ENCODE measurements at regions not wholly inside any gene's neighbourhood (a gene's known extent, or its start where the extent isn't known, plus 50 kb on each side); places are given as distances from the start of the nearest gene placed in this dataset.

DNA sequence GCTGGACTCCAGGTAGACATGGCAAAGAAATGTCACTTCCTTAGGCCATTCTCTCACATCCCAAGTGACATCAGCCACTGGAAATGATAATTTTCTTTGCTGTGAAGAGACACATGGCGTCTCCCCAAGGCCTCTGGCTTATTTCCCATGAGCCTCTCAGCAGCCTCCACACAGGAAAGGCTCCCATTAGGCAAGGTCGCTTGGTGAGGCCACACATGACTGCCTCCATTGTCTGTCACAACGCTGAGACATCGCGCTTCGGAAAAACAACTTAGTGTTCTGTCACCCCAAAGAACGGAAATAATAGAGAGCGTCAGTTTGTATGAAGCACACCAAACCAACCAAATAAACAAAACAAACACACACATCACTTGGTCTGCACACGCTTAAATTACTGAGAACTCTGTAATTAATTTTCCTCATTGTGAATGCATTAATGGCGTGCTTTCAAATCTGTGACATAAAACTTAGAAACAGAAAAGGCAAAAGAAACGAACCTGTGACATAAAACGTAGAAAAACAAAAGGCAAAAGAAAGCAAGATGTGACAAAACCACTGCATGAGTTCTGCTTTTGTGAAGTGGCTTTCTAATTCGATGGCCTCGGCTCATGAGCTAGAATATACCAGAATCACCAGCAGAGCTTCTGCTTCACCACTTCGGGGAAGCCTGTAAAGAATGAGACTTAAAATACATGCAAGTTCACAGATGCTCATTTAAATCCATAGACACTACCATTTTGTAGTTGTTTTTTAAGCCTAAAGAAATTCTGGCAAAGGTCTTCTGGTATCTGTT, 404.2 kb upstream of the SGCG start:
- no peaks in the 10 kb centered on the region for H3K36me3 ChIP-seq (ENCODE audit: control insufficient read depth in 2 of 2, insufficient read depth in 1 of 2, low read length in 2 of 2)
- H3K4me1 ChIP-seq (ENCODE audit: control insufficient read depth, insufficient read depth, low read length), result no peaks in the 10 kb centered on the region
- CTCF ChIA-PET, result interaction anchor here (0.7 kb wide), 1 partner anchor 227 kb away, joined by 3 read pairs; no protein-coding TSS in a partner anchor
- no peaks in the 10 kb centered on the region for H3K9me3 ChIP-seq (ENCODE audit: control insufficient read depth, insufficient read depth, low read depth, low read length)
- POLR2A ChIA-PET, result no interaction called here
- no peak overlapping the region for H3K27ac ChIP-seq (ENCODE audit: extremely low read depth, low read depth, low read length)
- TF ChIP-seq TCF7L2 (IDR thresholded peaks at IDR 0.05; ENCODE audit: borderline replicate concordance, low read depth, low read length) (no peak), ZNF585B (tag by site-specific recombination; IDR thresholded peaks at IDR 0.05) (no peak), ZNF510 (tag by site-specific recombination; IDR thresholded peaks at IDR 0.05; ENCODE audit: insufficient replicate concordance) (no peak), ZNF433 (tag by site-specific recombination; IDR thresholded peaks at IDR 0.05; ENCODE audit: low read depth) (no peak), ZNF214 (tag by site-specific recombination; IDR thresholded peaks at IDR 0.05; ENCODE audit: borderline replicate concordance) (no peak), ZNF624 (tag by site-specific recombination; IDR thresholded peaks at IDR 0.05) (no peak), ZNF274 (IDR thresholded peaks at IDR 0.05; ENCODE audit: low read length) (no peak), ZNF274 (tag by site-specific recombination; IDR thresholded peaks at IDR 0.05; ENCODE audit: borderline replicate concordance) (no peak), KLF1 (tag by site-specific recombination; IDR thresholded peaks at IDR 0.05) (no peak), ZFP37 (tag by site-specific recombination; IDR thresholded peaks at IDR 0.05) (no peak), ZNF785 (tag by site-specific recombination; IDR thresholded peaks at IDR 0.05) (no peak), HOXC10 (CRISPR knock-in tag; IDR thresholded peaks at IDR 0.05) (no peak), ZIC2 (tag by site-specific recombination; IDR thresholded peaks at IDR 0.05) (no peak), PRDM1 (tag by site-specific recombination; IDR thresholded peaks at IDR 0.05) (no peak)
- TF ChIP-seq, protein P1, sequence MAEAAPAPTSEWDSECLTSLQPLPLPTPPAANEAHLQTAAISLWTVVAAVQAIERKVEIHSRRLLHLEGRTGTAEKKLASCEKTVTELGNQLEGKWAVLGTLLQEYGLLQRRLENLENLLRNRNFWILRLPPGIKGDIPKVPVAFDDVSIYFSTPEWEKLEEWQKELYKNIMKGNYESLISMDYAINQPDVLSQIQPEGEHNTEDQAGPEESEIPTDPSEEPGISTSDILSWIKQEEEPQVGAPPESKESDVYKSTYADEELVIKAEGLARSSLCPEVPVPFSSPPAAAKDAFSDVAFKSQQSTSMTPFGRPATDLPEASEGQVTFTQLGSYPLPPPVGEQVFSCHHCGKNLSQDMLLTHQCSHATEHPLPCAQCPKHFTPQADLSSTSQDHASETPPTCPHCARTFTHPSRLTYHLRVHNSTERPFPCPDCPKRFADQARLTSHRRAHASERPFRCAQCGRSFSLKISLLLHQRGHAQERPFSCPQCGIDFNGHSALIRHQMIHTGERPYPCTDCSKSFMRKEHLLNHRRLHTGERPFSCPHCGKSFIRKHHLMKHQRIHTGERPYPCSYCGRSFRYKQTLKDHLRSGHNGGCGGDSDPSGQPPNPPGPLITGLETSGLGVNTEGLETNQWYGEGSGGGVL (tag by site-specific recombination; IDR thresholded peaks at IDR 0.05), result no peak
- TF ChIP-seq, protein P2, sequence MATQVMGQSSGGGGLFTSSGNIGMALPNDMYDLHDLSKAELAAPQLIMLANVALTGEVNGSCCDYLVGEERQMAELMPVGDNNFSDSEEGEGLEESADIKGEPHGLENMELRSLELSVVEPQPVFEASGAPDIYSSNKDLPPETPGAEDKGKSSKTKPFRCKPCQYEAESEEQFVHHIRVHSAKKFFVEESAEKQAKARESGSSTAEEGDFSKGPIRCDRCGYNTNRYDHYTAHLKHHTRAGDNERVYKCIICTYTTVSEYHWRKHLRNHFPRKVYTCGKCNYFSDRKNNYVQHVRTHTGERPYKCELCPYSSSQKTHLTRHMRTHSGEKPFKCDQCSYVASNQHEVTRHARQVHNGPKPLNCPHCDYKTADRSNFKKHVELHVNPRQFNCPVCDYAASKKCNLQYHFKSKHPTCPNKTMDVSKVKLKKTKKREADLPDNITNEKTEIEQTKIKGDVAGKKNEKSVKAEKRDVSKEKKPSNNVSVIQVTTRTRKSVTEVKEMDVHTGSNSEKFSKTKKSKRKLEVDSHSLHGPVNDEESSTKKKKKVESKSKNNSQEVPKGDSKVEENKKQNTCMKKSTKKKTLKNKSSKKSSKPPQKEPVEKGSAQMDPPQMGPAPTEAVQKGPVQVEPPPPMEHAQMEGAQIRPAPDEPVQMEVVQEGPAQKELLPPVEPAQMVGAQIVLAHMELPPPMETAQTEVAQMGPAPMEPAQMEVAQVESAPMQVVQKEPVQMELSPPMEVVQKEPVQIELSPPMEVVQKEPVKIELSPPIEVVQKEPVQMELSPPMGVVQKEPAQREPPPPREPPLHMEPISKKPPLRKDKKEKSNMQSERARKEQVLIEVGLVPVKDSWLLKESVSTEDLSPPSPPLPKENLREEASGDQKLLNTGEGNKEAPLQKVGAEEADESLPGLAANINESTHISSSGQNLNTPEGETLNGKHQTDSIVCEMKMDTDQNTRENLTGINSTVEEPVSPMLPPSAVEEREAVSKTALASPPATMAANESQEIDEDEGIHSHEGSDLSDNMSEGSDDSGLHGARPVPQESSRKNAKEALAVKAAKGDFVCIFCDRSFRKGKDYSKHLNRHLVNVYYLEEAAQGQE (tag by site-specific recombination; IDR thresholded peaks at IDR 0.05), result no peak
- TF ChIP-seq, protein P3, sequence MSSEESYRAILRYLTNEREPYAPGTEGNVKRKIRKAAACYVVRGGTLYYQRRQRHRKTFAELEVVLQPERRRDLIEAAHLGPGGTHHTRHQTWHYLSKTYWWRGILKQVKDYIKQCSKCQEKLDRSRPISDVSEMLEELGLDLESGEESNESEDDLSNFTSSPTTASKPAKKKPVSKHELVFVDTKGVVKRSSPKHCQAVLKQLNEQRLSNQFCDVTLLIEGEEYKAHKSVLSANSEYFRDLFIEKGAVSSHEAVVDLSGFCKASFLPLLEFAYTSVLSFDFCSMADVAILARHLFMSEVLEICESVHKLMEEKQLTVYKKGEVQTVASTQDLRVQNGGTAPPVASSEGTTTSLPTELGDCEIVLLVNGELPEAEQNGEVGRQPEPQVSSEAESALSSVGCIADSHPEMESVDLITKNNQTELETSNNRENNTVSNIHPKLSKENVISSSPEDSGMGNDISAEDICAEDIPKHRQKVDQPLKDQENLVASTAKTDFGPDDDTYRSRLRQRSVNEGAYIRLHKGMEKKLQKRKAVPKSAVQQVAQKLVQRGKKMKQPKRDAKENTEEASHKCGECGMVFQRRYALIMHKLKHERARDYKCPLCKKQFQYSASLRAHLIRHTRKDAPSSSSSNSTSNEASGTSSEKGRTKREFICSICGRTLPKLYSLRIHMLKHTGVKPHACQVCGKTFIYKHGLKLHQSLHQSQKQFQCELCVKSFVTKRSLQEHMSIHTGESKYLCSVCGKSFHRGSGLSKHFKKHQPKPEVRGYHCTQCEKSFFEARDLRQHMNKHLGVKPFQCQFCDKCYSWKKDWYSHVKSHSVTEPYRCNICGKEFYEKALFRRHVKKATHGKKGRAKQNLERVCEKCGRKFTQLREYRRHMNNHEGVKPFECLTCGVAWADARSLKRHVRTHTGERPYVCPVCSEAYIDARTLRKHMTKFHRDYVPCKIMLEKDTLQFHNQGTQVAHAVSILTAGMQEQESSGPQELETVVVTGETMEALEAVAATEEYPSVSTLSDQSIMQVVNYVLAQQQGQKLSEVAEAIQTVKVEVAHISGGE (tag by site-specific recombination; conservative IDR thresholded peaks at IDR 0.05; ENCODE audit: low read depth), result no peak
- TF ChIP-seq, protein P4, sequence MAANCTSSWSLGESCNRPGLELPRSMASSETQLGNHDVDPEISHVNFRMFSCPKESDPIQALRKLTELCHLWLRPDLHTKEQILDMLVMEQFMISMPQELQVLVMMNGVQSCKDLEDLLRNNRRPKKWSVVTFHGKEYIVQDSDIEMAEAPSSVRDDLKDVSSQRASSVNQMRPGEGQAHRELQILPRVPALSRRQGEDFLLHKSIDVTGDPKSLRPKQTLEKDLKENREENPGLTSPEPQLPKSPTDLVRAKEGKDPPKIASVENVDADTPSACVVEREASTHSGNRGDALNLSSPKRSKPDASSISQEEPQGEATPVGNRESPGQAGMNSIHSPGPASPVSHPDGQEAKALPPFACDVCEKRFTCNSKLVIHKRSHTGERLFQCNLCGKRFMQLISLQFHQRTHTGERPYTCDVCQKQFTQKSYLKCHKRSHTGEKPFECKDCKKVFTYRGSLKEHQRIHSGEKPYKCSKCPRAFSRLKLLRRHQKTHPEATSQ (tag by site-specific recombination; IDR thresholded peaks at IDR 0.05), result no peak
- TF ChIP-seq, protein P5, sequence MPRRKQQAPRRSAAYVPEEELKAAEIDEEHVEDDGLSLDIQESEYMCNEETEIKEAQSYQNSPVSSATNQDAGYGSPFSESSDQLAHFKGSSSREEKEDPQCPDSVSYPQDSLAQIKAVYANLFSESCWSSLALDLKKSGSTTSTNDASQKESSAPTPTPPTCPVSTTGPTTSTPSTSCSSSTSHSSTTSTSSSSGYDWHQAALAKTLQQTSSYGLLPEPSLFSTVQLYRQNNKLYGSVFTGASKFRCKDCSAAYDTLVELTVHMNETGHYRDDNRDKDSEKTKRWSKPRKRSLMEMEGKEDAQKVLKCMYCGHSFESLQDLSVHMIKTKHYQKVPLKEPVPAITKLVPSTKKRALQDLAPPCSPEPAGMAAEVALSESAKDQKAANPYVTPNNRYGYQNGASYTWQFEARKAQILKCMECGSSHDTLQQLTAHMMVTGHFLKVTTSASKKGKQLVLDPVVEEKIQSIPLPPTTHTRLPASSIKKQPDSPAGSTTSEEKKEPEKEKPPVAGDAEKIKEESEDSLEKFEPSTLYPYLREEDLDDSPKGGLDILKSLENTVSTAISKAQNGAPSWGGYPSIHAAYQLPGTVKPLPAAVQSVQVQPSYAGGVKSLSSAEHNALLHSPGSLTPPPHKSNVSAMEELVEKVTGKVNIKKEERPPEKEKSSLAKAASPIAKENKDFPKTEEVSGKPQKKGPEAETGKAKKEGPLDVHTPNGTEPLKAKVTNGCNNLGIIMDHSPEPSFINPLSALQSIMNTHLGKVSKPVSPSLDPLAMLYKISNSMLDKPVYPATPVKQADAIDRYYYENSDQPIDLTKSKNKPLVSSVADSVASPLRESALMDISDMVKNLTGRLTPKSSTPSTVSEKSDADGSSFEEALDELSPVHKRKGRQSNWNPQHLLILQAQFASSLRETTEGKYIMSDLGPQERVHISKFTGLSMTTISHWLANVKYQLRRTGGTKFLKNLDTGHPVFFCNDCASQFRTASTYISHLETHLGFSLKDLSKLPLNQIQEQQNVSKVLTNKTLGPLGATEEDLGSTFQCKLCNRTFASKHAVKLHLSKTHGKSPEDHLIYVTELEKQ (tag by site-specific recombination; IDR thresholded peaks at IDR 0.05; ENCODE audit: borderline replicate concordance), result no peak
- TF ChIP-seq, protein P6, sequence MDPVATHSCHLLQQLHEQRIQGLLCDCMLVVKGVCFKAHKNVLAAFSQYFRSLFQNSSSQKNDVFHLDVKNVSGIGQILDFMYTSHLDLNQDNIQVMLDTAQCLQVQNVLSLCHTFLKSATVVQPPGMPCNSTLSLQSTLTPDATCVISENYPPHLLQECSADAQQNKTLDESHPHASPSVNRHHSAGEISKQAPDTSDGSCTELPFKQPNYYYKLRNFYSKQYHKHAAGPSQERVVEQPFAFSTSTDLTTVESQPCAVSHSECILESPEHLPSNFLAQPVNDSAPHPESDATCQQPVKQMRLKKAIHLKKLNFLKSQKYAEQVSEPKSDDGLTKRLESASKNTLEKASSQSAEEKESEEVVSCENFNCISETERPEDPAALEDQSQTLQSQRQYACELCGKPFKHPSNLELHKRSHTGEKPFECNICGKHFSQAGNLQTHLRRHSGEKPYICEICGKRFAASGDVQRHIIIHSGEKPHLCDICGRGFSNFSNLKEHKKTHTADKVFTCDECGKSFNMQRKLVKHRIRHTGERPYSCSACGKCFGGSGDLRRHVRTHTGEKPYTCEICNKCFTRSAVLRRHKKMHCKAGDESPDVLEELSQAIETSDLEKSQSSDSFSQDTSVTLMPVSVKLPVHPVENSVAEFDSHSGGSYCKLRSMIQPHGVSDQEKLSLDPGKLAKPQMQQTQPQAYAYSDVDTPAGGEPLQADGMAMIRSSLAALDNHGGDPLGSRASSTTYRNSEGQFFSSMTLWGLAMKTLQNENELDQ (tag by site-specific recombination; IDR thresholded peaks at IDR 0.05; ENCODE audit: low read depth), result no peak
- H3K4me3 ChIP-seq (ENCODE audit: low read depth, low read length), result no peak overlapping the region
